GM21619 (cell line): ENCODE measurements at regions not wholly inside any gene's neighbourhood (a gene's known extent, or its start where the extent isn't known, plus 50 kb on each side); places are given as distances from the start of the nearest gene placed in this dataset.

Experiments
- ATAC-seq: cut with Tn5 transposase; IDR thresholded peaks from one replicate; pipeline ENCODE4 v1.9.1; 2021; ENCODE audit not compliant: unreplicated experiment

DNA sequence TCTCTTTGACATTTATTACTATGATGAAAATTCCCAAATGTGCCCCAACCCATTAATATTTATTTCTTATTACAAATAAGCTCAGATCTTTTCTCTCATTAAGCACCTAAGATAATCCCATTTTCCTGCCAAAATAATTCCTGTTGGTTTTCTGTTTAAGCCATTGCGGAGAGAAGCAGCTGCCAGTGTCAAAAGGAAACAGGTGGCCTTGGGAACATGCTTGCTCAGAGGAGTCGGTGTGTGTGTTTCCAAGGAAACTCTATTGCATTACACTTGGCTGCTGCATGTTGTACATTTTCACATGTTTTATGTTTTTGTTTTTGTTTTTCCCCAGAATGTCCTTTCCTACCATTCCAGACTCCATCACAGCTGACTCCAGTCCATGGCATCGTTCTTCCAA lies 56.4 kb downstream of the CD24 start:
- ATAC-seq = no peak

DNA sequence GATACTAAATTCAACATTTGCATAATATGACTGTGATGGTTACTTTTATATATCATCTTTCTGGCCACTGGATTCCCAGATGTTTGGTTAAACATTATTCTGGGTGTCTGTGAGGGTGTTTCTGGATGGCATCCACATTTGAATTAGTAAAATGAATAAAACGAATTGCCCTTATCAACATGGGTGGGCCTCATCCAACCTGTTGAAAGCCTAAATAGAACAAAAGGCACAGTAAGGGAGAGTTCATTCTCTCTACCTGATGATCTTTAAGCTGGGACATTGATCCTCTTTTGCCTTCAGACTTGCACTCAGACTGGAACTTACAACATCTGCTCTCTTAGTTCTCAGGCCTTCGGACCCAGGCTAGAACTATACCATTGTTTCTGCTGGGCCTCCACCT lies 57.6 kb downstream of the CD24 start:
- no peak for ATAC-seq

DNA sequence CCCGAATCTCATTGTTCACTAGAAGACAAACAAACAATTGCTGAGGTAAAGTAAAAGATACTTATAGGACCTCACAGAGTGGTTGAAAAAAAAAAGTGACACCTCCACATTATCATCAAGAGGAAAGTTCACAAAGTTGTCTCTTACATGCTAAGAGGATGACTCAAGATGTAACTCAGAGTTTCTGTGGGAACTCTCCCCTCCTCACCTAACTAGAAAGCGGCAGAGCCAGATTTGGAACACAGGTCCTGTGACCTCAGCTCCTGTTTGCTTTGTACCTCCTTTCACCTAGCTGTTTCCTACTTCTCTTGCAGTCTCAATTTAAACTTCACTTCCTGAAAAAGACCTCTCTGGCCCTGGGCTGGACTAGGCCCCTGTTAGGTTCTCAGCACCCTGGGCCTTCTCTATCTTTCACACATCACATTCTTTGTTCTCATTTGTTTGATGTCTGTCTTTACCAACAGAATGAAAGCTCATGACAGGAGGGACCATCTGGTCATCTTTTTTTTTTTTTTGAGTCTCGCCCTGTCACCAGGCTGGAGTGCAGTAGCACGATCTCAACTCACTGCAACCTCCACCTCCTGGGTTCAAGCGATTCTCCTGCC lies 60.8 kb downstream of the CD24 start:
- no peak for ATAC-seq

DNA sequence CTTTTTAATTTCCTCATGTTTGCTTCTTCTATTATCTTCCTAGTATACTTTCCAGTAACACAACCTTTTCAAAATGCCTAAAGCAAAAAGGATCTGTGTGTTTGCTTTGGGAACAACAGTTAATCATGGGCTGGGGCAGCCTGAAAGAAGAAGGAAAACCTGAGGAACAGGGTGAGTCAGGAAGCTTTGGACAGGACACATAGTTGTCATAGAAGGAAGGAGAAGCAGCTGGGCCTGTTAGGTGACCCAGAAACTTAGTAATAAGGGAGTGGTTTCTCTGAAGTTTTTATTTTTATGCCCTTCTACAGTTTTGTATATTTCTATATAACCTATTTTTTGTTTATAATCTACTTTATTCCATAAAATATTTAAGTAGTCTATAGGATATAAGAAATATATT lies 61.4 kb downstream of the CD24 start:
- no peak for ATAC-seq

DNA sequence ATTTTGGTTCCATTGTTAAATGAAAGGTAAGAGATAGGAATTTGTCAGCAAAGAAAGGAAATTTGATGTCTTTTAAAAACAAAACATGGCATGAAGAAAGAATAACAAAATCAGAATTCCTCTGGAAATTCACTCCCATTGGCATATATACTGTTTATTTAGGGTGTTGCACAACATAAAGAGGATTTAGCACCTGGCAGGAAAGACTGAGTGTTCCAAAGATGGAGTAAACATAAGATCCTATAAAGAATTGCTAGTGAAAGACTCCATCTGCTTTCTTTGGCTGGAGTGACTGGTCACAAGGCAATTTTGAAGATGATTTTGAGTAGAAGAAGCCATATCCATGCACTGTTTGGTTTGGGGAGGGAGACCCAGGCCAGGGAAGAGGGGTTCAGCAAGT lies 62.4 kb downstream of the CD24 start:
- ATAC-seq = no peak

DNA sequence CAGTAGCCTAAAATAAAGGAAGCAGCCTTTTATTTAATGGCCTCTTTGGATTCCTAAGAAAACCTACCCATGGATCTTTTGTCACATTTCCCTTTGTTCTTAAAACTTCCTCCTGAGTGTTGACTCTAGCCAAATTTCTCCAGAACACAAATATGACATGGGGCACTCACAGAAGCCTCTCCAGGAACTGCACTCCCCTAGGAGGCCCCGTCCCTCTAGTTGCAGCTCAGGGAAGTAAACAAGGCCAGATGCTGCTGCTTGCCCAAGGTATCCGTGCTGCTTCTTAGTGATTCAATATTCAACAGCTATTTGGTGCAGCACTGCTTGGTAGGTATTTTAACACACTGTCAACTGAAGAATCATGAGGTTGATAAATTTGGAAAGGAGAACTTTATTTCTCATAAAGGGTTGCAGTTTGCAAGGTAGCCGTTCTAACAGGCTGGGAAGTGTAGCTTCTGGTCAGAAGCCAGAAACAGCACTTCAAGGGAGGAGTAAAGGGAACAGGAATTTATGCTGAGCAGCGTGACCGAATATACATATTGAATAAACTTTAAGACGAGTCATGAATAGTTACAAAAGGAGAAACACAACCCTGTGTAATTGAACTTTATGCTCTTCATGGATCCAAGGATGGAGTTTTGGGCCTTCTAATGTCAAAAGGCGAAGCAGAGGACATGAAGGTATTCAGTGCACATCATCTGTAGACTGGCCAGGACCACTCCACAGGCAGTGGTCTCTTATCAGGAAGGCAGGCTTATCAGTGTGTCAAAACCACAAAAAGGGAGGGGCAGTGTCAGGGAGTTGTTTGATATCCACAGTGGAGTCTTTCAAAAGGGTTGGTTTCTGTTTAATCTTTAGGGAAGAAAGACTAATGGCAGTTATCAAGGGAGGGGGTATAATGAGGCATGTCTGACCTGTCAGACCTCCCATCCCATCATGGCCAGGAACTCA lies 63.3 kb downstream of the CD24 start:
- ATAC-seq = no peak

DNA sequence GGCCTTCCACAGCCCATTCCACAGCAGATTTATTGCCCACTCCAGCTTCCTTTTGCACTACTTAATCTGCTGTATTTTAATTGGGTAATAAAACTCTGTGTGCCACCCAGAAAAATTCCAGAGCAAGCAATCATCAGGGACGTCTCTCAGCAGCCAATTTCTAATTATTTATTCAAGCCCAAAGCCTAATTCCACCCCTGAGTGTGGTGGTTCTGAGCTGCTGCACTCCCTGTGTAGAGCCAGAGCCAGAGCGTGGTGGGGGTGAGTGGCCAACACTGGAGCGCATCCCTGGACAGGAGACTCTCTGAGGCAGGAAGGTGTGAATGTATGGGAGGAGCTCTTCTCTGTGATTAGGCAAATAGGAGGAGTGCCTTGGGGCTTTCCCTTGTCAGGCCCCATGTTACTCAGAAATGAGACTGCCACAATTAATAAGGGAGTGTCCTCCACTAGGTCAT lies 66.1 kb downstream of the CD24 start:
- ATAC-seq = no peak

DNA sequence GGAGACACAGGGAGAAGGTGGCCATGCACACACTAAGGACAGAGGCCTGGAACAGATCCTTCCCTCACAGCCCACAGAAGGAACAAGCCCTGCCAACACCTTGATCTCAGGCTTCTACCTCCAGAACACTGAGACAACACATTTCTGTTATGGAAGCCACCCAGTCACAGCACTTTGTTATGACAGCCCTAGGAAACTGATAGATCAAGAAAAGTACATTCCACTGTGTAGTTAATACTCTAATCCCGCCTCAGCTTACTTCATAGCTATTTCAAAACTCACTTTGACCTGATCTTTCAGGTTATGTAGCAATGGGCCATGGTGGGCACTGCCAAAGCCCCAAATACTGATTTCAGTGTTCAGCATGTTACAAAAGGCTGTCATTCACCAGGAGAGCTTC lies 66.8 kb downstream of the CD24 start:
- ATAC-seq = no peak

DNA sequence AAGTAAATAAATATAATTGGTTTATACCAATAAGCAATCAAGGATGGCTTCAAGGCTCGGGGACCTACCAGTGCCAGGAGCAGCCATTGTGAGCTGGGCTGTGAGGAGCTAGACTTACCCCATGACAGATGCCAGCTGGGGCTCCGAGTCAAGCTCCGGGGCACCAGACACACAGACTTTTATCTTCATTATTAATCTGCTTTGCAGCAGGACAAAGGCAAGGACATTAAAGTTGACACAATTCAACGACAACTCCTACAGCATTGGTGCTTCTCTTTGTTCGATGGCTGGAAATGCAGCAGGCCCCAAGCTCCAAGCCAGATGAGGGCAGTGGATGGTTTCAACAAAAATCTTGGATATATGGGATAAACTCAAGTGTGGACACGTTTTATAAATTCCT lies 68.3 kb downstream of the CD24 start:
- no peak for ATAC-seq

DNA sequence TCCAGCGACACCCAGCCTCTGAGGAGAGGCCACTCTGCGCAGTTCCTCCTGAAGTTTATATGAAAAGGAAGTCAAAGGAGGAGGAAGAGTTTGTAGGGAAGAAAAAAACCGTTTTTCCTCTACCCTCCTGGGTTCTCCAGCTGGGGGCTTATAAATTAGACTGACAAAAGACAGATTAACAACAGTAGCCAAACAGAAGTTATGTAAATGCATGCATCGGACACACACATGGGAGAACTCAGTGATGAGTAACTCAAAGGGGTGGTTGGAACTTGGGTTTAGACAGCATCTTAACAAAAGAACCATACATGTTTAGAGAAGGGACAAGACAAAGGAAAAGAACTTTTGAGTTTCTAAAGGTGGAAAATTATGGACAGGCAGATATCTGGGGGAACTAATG lies 71.2 kb downstream of the CD24 start:
- no peak for ATAC-seq

DNA sequence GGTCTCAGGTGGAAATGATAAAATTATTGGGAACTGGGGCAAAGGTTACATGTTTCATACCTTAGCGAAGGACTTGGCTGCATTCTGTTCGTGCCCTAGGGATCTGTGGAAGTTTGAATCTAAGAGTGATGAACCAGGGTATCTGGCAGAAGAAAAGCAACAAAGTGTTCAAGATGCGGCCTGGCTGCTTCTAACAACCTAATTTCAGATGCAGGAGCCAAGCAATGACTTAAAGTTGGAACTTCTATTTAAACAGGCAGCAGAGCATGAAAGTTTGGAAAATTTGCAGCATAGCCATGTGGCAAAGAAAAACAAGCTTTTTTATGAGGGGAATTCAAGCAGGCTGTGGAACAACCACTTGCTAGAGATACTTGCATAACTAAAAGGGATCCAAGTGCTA lies 73.5 kb downstream of the CD24 start:
- no peak for ATAC-seq

DNA sequence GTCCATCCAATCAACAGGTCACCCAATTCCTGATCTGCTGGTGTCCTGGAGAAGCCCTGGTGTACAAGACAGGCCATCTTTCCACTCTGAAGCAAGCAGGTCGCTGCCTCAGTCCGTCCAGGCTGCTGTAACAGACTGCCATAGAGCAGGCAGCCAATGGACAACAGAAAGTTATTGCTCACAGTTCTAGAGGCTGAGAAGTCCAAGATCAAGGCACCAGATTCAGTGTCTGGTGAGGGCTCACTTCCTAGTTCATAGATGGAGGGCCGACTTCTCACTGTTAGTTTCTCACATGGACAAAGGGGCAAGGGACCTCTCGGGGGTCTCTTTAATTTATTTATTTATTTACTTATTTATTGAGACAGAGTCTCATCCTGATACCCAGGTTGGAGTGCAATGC lies 74.8 kb downstream of the CD24 start:
- ATAC-seq = no peak

DNA sequence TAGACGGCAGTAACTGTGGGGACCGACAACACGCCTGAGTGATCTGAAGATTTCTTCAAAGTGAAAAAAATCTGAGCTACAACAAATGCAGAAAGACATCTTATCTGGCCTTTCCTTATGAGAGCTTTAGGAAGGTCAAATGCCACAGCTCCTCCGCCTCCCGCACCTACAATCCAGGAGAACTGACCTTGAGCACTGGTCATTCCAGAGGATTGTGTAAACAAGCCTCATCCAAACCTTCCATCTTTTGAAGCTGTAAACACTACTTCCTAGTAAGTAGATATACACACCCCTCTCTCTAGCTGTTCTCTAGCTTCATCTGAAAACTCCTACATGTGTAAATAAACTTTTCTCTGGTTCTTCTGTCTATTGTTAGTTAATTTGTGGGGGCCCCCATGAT lies 76.9 kb downstream of the CD24 start:
- ATAC-seq = no peak

DNA sequence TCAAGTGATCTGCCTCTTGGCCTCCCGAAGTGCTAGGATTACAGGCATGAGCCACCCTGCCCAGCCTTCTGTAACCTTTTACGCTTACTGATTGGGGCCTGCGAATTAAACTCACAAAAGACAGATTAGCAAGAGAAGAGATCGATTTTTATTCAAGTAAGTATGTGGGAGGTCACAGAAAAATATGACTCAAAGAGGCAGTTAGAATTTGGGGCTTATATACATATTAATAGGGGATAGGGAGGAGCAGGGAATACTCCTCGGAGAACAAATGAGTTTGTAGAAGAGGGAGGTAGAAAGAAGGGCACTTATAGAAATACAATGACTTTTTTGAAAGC lies 78.9 kb downstream of the CD24 start:
- ATAC-seq = no peak

DNA sequence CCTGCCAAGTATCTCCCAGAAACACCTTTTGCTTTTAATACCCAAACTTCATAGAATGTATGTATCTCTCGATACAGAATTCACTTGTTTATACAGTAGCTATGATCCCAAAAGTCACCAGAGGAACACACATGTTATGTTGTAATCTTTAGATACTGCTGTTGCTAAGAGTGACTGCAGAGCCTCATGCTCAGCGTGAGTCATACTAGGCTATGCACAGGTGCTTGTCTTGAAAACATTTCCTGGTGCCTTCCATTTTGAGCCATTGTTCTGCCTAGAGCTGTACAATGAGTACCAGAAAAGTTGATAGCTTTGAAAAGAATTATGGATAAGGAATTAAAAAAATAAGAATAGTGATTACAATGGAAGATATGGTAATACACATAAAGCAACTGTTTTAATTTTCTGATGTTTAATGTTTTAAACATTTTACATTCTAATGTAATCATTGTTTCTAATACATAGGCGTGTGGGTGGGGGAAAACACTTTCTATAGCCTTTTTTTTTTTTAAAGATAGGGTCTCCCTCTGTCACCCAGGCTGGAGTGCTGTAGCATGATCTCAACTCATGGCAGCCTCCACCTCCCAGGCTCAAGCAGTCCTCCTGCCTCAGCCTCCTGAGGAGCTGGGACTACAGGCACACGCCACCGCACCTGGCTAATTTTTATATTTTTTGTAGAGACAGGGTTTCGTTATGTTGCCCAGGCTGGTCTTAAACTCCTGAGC lies 79.4 kb downstream of the CD24 start:
- ATAC-seq = no peak

DNA sequence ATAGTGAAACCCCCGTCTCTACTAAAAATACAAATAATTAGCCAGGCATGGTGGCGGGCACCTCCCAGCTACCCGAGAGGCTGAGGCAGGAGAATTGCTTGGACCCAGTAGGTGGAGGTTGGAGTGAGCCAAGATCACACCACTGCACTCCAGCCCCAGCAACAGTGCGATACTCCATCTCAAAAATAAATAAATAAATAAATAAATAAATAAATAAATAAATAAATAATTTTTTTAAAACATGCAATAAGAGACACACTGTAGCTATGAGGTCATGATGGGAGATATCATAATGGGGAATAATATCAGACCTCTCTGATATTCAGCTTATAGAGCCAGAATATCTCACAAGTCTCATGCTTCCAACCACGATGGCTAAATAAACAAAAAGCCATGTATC lies 82.3 kb downstream of the CD24 start:
- no peak for ATAC-seq

DNA sequence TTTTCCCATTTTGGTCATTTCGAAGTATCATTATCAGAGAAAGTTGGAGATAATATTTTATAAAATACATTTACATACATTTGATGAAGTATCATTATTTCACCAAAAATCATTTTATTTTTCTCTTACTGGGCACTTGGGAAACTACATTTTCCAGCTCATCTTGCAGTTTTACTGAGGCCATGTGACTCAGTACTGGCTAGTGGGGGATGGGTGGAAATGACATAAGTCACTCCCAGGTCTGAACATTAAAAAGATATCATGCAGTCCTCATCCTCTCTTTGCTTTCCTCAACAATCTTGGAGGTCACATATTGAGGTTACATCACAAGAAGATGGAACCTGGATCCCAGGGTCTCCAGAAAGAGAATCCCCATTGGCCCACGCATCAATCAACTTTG lies 84.1 kb downstream of the CD24 start:
- no peak for ATAC-seq

DNA sequence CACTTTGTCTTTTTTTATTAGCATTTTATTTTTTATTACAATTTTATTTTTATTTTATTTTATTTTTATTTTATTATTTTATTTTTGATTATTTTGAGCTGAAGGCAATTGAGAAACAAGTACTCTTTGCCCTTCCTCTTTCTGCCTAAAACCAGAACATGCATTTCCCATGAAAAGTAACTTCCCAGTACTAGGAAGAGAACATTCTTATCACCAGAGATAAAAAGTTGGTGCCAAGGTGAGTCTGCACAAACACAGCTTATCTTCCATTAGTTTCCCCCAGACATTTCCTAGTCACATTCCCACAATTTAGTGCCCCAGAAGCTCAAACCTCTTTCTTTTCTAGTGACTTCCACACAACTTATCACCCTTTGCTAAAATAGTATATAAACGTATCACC lies 84.8 kb downstream of the CD24 start:
- no peak for ATAC-seq

DNA sequence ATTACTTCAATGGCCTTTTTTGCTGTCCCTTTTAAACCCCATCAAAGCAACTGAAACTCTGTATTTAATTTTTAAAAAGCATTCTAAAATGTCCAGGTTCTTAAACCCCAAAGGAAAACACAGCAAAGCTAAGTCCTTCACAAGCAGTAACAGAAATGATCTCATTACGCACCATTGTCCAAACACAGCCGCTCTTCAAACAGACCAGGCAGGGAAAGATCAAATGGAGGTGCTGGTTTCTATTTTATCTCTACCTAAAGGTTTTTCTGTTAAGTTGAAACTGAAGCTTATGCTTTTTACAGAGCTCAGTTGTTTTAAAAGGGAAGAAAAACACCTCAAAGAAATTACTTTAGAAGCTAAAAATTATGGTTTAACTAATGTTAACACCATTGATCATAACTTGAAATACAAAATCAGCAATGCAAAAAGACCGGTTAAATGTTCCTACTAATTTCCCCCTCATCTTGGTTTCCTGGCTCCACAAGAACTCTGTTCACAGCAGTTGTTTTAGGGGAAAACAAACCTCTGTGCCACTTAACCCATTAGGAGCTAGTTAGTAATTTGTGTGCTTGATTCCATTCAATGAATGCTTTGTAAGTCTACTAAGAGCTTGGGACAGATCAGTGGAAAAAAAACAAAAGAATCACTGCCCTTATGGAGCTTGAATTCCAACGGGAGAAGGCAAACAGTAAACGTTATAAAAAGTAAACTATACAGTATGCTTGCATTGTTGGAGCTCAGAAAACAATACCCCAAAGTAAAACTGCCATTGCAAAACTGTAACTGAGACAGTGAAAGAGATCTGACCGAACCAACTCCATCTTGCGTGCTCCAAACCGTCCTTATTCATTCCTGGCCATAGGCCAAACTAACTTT lies 87.4 kb downstream of the CD24 start:
- ATAC-seq = no peak

DNA sequence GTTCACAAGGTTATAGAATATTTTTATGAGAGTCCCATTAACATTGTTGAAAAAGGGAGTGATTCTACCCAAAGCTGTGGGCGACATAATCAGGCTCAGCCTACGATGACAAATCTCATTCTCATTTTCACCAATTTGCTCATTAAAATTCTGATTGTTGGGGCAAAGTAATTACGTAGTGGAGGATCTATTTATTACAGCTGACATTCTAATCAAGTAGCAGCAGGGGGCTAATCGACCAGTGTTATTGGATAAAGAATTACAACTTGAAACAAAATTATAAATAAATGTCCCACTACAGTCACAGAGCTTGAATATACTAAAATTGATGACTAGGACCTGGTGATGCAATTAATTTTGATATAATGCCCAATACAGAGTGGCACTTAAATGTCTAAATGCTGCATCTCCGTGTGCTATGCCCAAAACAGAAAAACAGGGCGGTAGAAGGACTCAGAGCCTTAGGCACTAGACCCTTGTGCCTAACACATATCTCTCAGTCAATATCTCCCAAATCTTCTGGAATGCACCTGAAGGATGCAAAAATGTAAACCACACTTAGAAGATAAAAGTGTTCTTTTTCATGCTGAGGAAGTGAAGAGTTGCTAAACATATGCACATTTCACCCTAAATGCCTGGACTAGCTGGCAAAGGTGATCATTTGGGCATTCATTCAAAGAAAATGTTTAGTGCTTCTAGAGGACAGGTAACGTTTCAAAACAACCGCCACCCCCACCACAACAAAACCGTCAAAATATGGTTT lies 88.3 kb downstream of the CD24 start:
- no peak for ATAC-seq
